GM12872 (cell line): ENCODE measurements at regions not wholly inside any gene's neighbourhood (a gene's known extent, or its start where the extent isn't known, plus 50 kb on each side); places are given as distances from the start of the nearest gene placed in this dataset.

Experiments
- CTCF ChIP-seq: IDR thresholded peaks from 3 replicates; pipeline ENCODE4 v1.5.1; 2011; ENCODE audit warnings: low read depth, mild to moderate bottlenecking, low read length, moderate library complexity; ENCODE audit not compliant: insufficient read depth

GRCh38 chr5:93151121-93151520 lies 429.9 kb downstream of the NR2F1-AS1 start:
- no peak for TF ChIP-seq CTCF

GRCh38 chr5:93150311-93151012 lies 430.6 kb downstream of the NR2F1-AS1 start:
- no peak for TF ChIP-seq CTCF

DNA sequence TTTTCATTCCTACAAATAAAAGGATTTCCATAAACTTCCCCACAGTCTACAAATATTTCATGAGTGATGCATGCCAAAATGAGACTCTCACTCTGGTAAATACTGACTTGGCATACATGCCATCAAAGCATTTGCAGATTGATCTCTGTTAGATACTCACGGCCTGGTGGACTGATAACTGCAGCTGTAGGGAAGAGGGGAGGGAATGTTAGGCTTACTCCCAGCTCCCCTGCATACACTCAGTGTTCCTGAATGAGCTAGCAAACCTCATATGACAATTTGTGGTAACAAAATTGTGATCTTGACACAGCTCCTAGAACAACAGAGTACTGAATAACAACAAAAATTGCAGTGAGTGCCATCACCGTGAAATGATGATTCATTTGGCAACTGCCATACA lies 435.3 kb downstream of the NR2F1-AS1 start:
- no peak for TF ChIP-seq CTCF

- TF ChIP-seq CTCF, result no peak
These were observed 436.0 kb downstream of the NR2F1-AS1 start for GRCh38 chr5:93145019-93145418.

GRCh38 chr5:93141969-93142368 lies 439.1 kb downstream of the NR2F1-AS1 start:
- TF ChIP-seq CTCF, result no peak

DNA sequence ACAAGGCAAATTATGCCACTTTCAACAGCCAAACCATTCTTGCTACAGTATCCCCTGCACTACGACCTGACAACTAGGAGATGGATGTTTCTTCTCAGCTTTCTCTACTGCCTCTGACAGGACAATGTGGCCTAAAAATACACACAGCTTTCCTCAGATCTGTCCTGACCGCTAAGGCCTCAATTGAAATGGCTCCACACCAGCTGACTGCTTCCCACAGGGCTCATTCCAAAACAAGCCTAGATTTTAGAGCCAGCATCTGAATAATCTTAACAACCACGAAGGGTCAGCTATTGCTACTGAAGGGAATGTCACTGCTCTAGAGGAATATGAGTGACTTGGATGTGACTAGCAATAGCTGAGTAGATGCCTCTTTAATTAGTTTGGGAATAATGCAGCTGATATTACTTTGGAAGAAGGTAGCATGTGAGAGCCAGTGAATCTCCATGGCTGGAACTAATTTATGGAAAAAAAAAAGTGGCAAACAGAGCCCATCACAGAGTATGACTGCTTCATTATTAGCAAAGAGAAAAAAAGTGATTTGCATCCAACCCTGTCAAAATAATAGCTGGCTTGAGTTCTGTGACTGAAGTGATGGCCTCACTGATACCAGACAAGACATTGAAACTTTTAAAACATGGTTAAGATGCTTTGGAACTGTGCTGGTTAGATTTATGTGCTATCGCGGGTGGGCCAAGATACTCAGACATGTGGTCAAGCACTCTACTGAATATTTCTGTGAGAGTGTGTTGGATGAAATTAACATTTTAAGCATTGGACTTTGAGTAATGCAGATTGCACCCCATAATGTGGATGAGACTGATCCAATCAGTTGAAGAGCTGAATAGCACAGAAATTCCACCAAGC lies 450.2 kb downstream of the NR2F1-AS1 start:
- TF ChIP-seq CTCF, result no peak

DNA sequence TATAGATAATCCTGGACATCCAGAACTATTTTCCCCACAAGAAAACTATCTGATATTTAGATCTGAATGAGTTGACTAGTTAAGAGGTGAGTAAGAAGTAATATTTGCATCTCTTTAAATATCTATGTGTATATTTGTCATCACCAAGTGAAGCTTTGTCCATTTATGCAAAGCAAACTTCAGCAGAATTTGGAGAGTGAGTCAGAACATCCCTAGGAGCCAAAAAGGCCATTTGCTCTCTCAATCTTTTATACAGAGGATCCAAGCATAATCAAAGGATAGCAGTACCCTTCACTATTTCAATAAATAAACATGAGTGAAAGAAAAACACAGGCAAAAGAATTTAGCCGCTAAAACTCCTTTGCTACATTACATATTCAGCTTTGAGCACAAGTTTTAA lies 454.4 kb downstream of the NR2F1-AS1 start:
- TF ChIP-seq CTCF, result no peak
